OCI-LY7 (cell line): ENCODE measurements at regions not wholly inside any gene's neighbourhood (a gene's known extent, or its start where the extent isn't known, plus 50 kb on each side); places are given as distances from the start of the nearest gene placed in this dataset.

Source experiments
- BruUV-seq: library from RNA; stranded (reverse); fragments of 400-500 nt; replicated peaks from 2 replicates; lab custom pipeline; 2021; lab: Mats Ljungman, UMichigan
- CTCF ChIA-PET: fragments of 300-600 bp; sonication (Branson Sonifier 250); formaldehyde crosslinking; loops from one replicate; lab custom pipeline; 2022; ENCODE audit warnings: antibody characterized with exemption; ENCODE audit not compliant: unreplicated experiment; lab: Charles Lee
- POLR2A ChIA-PET: fragments of 300-600 bp; sonication (Branson Sonifier 250); formaldehyde crosslinking; loops from one replicate; lab custom pipeline; 2022; ENCODE audit warnings: antibody characterized with exemption; lab: Charles Lee
- DNase-seq: peaks from one replicate; pipeline ENCODE4 v3.0.0-alpha.2; 2015; ENCODE audit warnings: low spot score
- H2AFZ ChIP-seq: fragments of 200-600 bp; sonication (generic), shearing (Covaris generic); 2 replicates; pipeline ENCODE4 v1.6.1; 2014; ENCODE audit warnings: mild to moderate bottlenecking, antibody characterized with exemption, low read length, moderate library complexity
- H3K27ac ChIP-seq: fragments of 200-600 bp; sonication (generic); 2 replicates; pipeline ENCODE4 v1.5.1; 2014; ENCODE audit warnings: mixed run types, low read depth, mild to moderate bottlenecking, moderate library complexity, low read length, inconsistent platforms; ENCODE audit not compliant: poor library complexity, severe bottlenecking
- H3K36me3 ChIP-seq: fragments of 200-600 bp; sonication (generic); 2 replicates; pipeline ENCODE4 v1.6.1; 2014; ENCODE audit warnings: mild to moderate bottlenecking, antibody characterized with exemption, low read length, moderate library complexity, mixed read lengths; ENCODE audit not compliant: insufficient read depth
- H3K4me1 ChIP-seq: fragments of 200-600 bp; sonication (generic); 2 replicates; pipeline ENCODE4 v1.5.1; 2014; ENCODE audit warnings: mild to moderate bottlenecking, low read length; ENCODE audit not compliant: insufficient read depth, poor library complexity, severe bottlenecking
- H3K4me2 ChIP-seq: fragments of 200-600 bp; sonication (generic); 2 replicates; pipeline ENCODE4 v1.6.1; 2014; ENCODE audit warnings: mild to moderate bottlenecking, low read length
- H3K4me3 ChIP-seq: fragments of 200-600 bp; sonication (generic); 2 replicates; pipeline ENCODE4 v1.5.1; 2014; ENCODE audit warnings: mild to moderate bottlenecking, low read depth, low read length; ENCODE audit not compliant: poor library complexity, severe bottlenecking
- H3K79me2 ChIP-seq: fragments of 200-600 bp; sonication (generic); 2 replicates; pipeline ENCODE4 v1.6.1; 2016; ENCODE audit warnings: low read depth, mild to moderate bottlenecking, low read length, moderate library complexity, mixed read lengths; ENCODE audit not compliant: insufficient read depth
- H3K9me2 ChIP-seq: fragments of 200-600 bp; sonication (generic); 2 replicates; pipeline ENCODE4 v1.6.1; 2016; ENCODE audit warnings: mild to moderate bottlenecking, low read length, mixed read lengths; ENCODE audit not compliant: insufficient read depth
- H3K9me3 ChIP-seq: fragments of 200-600 bp; sonication (generic); 2 replicates; pipeline ENCODE4 v1.6.1; 2014; ENCODE audit warnings: mild to moderate bottlenecking, mixed run types, low read length, mixed read lengths
- H4K20me1 ChIP-seq: fragments of 200-600 bp; sonication (generic); 2 replicates; pipeline ENCODE4 v1.6.1; 2014; ENCODE audit warnings: mild to moderate bottlenecking, antibody characterized with exemption, low read length, moderate library complexity, mixed read lengths; ENCODE audit not compliant: insufficient read depth
- CTCF ChIP-seq: fragments of 200-600 bp; sonication (generic); conservative IDR thresholded peaks from 2 replicates; pipeline ENCODE4 v1.5.1; 2014; ENCODE audit warnings: mild to moderate bottlenecking, antibody characterized with exemption, low read length, moderate library complexity, mixed read lengths
- EZH2phosphoT487 ChIP-seq: fragments of 200-600 bp; sonication (generic); IDR thresholded peaks from 2 replicates; pipeline ENCODE4 v1.6.1; 2018; ENCODE audit warnings: low read depth, borderline replicate concordance, mild to moderate bottlenecking, mixed run types, antibody characterized with exemption, low read length, moderate library complexity, mixed read lengths
- intact Hi-C: fragments of 100-400 bp; cut with micrococcal nuclease; formaldehyde crosslinking; loops from one replicate; pipeline ENCODE4 v1.10.0; 2022; ENCODE audit not compliant: unreplicated experiment

DNA sequence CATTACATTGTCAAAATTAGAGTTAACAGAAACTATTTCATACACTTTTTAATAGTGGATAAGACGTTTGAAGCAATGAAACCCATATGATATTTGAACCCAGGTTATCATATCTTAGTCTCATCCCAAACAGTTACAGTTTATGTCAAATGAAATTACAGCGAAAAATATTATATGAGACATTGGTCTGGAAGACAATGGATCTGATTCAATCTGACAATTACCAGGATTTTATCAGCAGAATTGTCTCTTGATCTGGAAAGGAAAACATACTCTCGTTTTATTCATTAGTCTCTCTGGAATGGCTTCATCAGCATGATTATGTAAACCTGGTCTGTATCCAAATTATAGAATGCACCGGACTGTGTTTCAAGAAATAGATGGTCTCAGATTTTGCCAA lies 818.6 kb downstream of the NCAM2 start:
- TF ChIP-seq EZH2phosphoT487, result no peak
- TF ChIP-seq CTCF, result no peak
- no peak overlapping the region for H3K27ac ChIP-seq
- intact Hi-C loops, result no loop called here
- H3K4me2 ChIP-seq, result no peak overlapping the region
- BruUV-seq, result no TSS peak
- H3K79me2 ChIP-seq, result no peaks in the 10 kb centered on the region
- no peaks in the 10 kb centered on the region for H3K9me2 ChIP-seq
- no peak for DNase-seq
- no peak overlapping the region for H3K4me3 ChIP-seq
- peaks cover 30% of the 10 kb centered on the region; the same call in 1 of the 2 replicates for H3K9me3 ChIP-seq
- H3K4me1 ChIP-seq, result no peaks in the 10 kb centered on the region
- no peaks in the 10 kb centered on the region for H4K20me1 ChIP-seq
- POLR2A ChIA-PET, result no interaction called here
- H3K36me3 ChIP-seq, result no peaks in the 10 kb centered on the region
- CTCF ChIA-PET, result no interaction called here
- H2AFZ ChIP-seq, result no peak overlapping the region

DNA sequence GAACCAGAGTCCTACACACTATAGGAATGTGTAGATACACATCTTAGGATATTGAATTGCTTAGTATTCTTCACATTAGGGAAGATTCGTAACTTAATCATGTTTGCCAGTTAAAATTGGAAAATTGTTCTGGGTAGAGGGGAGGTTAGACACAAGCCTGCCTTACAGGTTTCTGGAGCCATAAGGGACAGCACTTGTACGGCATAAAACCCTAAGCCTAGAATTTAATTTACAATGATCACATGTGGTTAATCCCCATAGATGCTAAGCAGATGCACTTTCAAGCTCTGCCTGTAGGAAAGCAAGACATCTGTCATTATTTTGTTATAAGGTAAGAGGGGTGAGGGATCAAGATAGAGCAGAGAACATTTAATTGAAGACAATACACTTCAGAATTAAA lies 820.7 kb downstream of the NCAM2 start:
- DNase-seq, result no peak
- Histone ChIP-seq H3K36me3 (no peaks in the 10 kb centered on the region), H3K27ac (no peak overlapping the region), H3K4me2 (no peak overlapping the region), H3K4me1 (no peaks in the 10 kb centered on the region), H3K4me3 (no peak overlapping the region), H3K9me3 (peaks cover 34% of the 10 kb centered on the region; the same call in 1 of the 2 replicates), H3K9me2 (no peaks in the 10 kb centered on the region), H2AFZ (no peak overlapping the region), H3K79me2 (no peaks in the 10 kb centered on the region), H4K20me1 (no peaks in the 10 kb centered on the region)
- TF ChIP-seq CTCF, result no peak
- TF ChIP-seq EZH2phosphoT487, result no peak
- ChIA-PET POLR2A (interaction anchor here (0.5 to 0.8 kb wide), 3 partner anchors 36 to 240 kb away, joined by 3 to 4 read pairs (median 3); no protein-coding TSS in a partner anchor), CTCF (no interaction called here)
- BruUV-seq, result no TSS peak
- intact Hi-C loops, result no loop called here

- Histone ChIP-seq H3K9me2 (no peaks in the 10 kb centered on the region), H3K36me3 (no peaks in the 10 kb centered on the region), H3K79me2 (no peaks in the 10 kb centered on the region), H3K4me3 (no peak overlapping the region), H3K4me2 (no peak overlapping the region), H4K20me1 (no peaks in the 10 kb centered on the region), H3K4me1 (no peaks in the 10 kb centered on the region), H2AFZ (no peak overlapping the region), H3K27ac (no peak overlapping the region), H3K9me3 (peaks cover 14% of the 10 kb centered on the region; the same call in 1 of the 2 replicates)
- BruUV-seq, result no TSS peak
- intact Hi-C loops, result no loop called here
- DNase-seq, result no peak
- POLR2A ChIA-PET, result no interaction called here
- CTCF ChIA-PET, result no interaction called here
- TF ChIP-seq CTCF (no peak), EZH2phosphoT487 (no peak)
Observed at GRCh38 chr21:21828130-21828529, 829.9 kb downstream of the NCAM2 start.
